GM19043 (cell line): ENCODE measurements at regions not wholly inside any gene's neighbourhood (a gene's known extent, or its start where the extent isn't known, plus 50 kb on each side); places are given as distances from the start of the nearest gene placed in this dataset.

Experiments
- ATAC-seq: cut with Tn5 transposase; IDR thresholded peaks from one replicate; pipeline ENCODE4 v1.9.1; 2021; ENCODE audit warnings: low read depth; ENCODE audit not compliant: unreplicated experiment

GRCh38 chr14:85454226-85454813, 75.6 kb upstream of the FLRT2 start:
- no peak for ATAC-seq

- ATAC-seq, result no peak
Measured at GRCh38 chr14:85459361-85460000, 70.5 kb upstream of the FLRT2 start.

GRCh38 chr14:85461432-85462133, 68.4 kb upstream of the FLRT2 start:
- ATAC-seq, result no peak

- ATAC-seq, result no peak
Measured at GRCh38 chr14:85463512-85463911, 66.4 kb upstream of the FLRT2 start.

DNA sequence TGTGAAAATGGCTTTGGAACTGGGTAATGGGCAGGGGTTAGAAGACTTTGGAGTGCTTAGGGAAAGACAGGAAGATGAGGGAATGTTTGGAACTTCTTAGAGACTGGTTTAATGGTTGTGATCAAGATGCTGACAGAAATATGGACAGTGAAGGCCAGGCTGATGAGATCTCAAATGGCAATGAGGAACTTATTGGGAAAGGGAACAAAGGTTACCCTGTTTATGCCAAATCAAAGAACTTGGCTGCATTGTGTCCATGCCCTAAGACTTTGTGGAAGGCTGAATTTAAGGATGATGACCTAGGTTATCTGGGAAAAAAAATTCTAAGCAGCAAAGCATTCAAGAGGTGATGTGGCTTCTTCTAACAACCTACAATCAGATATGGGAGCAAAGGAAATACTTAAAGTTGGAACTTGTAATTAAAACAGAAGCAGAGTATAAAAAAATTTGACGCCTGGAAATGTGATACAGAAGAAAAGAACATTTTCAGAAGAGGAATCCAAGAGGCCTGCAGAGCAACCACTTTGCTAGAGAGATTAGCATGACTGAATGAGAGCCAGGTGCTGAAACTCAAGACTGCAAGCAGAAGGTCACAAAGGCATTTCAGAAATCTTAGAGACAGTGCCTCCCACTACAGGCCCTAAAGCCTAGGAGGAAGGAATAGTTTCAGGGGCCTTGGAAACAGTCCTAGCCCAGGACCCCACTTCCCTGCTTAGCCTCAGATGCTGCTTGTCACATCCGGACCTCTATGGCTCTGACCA, 65.6 kb upstream of the FLRT2 start:
- ATAC-seq, result no peak

GRCh38 chr14:85466678-85467077, 63.3 kb upstream of the FLRT2 start:
- no peak for ATAC-seq

GRCh38 chr14:85468816-85469215, 61.1 kb upstream of the FLRT2 start:
- ATAC-seq, result no peak

DNA sequence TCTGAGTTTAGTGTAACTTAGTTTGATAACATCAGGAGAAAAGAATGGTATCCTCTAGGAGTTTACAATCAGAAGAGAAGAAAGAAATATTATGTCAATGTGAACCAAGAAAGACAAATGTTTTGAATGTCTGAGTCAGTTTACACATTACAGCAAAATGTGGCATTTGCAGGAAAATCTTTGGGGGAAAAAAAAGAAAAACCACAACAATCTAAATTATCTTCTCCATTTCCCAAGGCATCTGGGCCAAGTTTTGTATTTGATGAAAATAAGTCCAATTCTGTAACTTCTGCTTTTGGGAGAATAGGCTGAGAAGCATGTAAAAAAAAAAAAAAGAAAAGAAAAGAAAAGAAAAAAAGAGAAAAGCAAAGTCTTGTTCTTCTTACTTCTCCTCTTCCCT, 58.8 kb upstream of the FLRT2 start:
- no peak for ATAC-seq

DNA sequence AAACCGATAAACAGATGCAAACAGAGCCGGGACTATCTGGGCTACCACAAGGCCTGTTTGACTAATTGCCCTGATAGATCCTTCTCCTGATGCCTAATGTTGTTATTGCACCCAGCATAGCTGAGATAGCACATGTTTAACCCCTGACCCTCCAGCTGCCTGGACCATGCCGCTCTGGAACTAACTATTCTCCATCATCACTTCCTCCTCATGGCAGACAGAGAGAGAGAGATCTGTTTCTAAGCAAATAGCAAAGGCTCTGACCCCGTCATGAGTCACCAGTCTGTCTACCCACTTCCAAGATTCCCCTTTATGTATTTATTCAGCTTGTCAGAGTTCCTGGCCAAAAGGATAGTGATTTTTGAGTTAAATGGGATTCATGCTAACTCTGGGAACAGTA, 58.2 kb upstream of the FLRT2 start:
- no peak for ATAC-seq

GRCh38 chr14:85474431-85474830, 55.5 kb upstream of the FLRT2 start:
- no peak for ATAC-seq

DNA sequence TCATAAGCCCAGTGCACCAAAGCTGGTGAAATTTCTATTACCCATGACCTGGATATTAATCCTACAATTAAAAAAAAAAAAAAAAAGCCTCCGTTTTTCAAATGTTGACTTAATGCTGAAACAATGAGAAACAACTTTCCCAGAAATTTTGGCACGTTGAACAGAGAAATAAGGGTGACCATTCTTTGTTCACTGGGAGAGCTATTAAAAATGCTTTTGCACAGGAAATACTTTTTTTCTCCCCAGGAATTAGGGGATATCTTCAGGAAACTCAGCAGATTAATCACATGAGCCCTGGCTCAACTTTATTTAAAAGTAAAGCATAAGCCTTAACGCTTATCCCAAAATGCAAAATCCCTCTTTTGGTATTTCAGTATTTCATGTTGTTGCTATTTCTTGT, 54.8 kb upstream of the FLRT2 start:
- ATAC-seq, result no peak

- ATAC-seq, result no peak
Measured at GRCh38 chr14:85479306-85479705, 50.6 kb upstream of the FLRT2 start.

- ATAC-seq, result no peak
Measured at GRCh38 chr14:85479771-85480170, 50.2 kb upstream of the FLRT2 start.
